C1 segment of cervical spinal cord (tissue), 14 donors: ENCODE measurements at regions not wholly inside any gene's neighbourhood (a gene's known extent, or its start where the extent isn't known, plus 50 kb on each side); places are given as distances from the start of the nearest gene placed in this dataset.
"Not testable (repeated sequence)": the region's sequence is repeated elsewhere in the genome, so short reads cannot be mapped to it uniquely, and the experiment has no call there.

ENCODE experiments used
- DNase-seq, 14 donors: peaks; one replicate each; lab custom pipeline; 2025; lab: John Stamatoyannopoulos, UW

- DNase-seq, result no peak
Observed at GRCh38 chr18:26653943-26654615, 105.7 kb upstream of the KCTD1 start.

- no peak for DNase-seq
Observed at GRCh38 chr18:26652501-26652900, 104.1 kb upstream of the KCTD1 start.

- peak in 5 of 14 donors; percentile 14 to 44 (median 40) for DNase-seq
Observed at GRCh38 chr18:26650310-26651268, 102.2 kb upstream of the KCTD1 start.

- no peak for DNase-seq
Observed at GRCh38 chr18:26649193-26649543, 100.8 kb upstream of the KCTD1 start.

GRCh38 chr18:26648509-26649192, 100.3 kb upstream of the KCTD1 start:
- no peak for DNase-seq

- DNase-seq, result no peak
Observed at GRCh38 chr18:26646901-26647300, 98.5 kb upstream of the KCTD1 start.

- no peak for DNase-seq
Observed at GRCh38 chr18:26642440-26643348, 94.3 kb upstream of the KCTD1 start.

- DNase-seq, result no peak
Observed at GRCh38 chr18:26640541-26640940, 92.2 kb upstream of the KCTD1 start.

GRCh38 chr18:26639149-26639548, 90.8 kb upstream of the KCTD1 start:
- DNase-seq, result no peak

- DNase-seq, result no peak
Observed at GRCh38 chr18:26637983-26638382, 89.6 kb upstream of the KCTD1 start.

- DNase-seq, result no peak
Observed at GRCh38 chr18:26637324-26637723, 89.0 kb upstream of the KCTD1 start.

- DNase-seq, result no peak
Observed at GRCh38 chr18:26635466-26635865, 87.1 kb upstream of the KCTD1 start.

- DNase-seq, result no peak
Observed at GRCh38 chr18:26634631-26635030, 86.3 kb upstream of the KCTD1 start.

- no peak for DNase-seq
Observed at GRCh38 chr18:26631135-26631534, 82.8 kb upstream of the KCTD1 start.

- no peak for DNase-seq
Observed at GRCh38 chr18:26630596-26630995, 82.2 kb upstream of the KCTD1 start.

- no peak for DNase-seq
Observed at GRCh38 chr18:26628017-26628416, 79.7 kb upstream of the KCTD1 start.

GRCh38 chr18:26624443-26624842, 76.1 kb upstream of the KCTD1 start:
- DNase-seq, result no peak

- not testable (repeated sequence) for DNase-seq
Observed at GRCh38 chr18:26623314-26623713, 75.0 kb upstream of the KCTD1 start.

- DNase-seq, result peak in 4 of 14 donors; percentile 0 to 33 (median 20)
Observed at GRCh38 chr18:26621161-26622026, 73.0 kb upstream of the KCTD1 start.

- no peak for DNase-seq
Observed at GRCh38 chr18:26619350-26619749, 71.0 kb upstream of the KCTD1 start.
